Kidney glomerular epithelial cell (primary cell): ENCODE measurements at regions not wholly inside any gene's neighbourhood (a gene's known extent, or its start where the extent isn't known, plus 50 kb on each side); places are given as distances from the start of the nearest gene placed in this dataset.
"Not testable (repeated sequence)": the region's sequence is repeated elsewhere in the genome, so short reads cannot be mapped to it uniquely, and the experiment has no call there.

ENCODE experiments used
- DNase-seq: peaks from one replicate; lab custom pipeline; 2025; lab: John Stamatoyannopoulos, UW

- no peak for DNase-seq
Observed at GRCh38 chr3:88954853-88955252, 152.6 kb upstream of the EPHA3 start.

GRCh38 chr3:88955274-88955673, 152.1 kb upstream of the EPHA3 start:
- DNase-seq, result no peak

DNA sequence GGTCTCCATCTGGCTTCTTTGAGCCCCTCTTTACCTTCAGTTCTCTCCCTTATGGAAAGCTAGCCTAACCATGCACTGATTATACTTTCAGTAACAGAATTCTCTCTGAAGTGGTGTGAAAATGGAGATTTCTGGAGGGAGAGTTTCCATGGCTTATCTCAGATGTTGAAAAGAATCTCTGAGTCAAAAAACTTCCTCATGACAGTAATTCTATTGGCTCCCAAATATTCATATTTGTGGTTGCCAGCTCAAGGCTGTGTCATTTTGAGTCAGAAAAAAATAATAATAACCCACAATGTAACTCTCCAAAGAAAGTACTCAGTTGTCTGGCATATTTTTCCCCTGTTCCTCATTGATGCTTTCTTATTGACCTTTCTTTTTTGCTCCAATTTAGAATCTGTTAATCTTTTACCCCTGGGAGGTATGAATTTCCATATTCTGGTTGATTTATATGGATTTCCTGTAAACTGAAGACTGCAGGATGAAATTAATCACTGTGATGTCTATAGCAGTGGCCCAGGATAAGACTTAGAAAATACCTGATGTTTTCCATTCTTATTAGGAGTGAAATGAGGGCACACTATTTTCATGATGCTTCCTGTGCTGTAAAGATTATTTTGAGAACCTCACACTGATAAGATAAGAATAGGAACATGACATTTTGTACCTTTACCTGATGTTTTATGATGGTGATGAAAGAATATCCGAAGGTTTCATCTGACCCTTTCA, 149.5 kb upstream of the EPHA3 start:
- peak; percentile 77 for DNase-seq

- no peak for DNase-seq
Observed at GRCh38 chr3:88960019-88960418, 147.4 kb upstream of the EPHA3 start.

DNA sequence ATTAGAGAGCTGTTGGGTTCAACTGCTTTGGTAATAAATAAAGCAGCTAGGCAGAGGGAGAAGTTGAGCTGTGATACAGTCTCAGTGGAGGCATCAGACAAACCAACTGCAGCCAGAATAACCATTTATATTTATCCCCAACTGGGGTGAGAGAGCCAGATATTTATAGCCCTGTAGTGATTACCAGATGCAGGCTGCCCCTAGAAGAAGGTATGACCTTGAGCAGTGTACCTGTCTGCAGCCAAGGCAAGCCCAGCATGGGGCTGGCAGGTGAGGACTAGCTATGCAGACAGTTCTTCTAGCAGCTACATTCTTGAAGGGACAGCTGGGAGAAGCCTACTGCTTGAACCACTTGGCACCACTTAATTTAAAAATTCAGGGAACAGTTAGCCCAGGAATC, 144.4 kb upstream of the EPHA3 start:
- DNase-seq, result no peak

DNA sequence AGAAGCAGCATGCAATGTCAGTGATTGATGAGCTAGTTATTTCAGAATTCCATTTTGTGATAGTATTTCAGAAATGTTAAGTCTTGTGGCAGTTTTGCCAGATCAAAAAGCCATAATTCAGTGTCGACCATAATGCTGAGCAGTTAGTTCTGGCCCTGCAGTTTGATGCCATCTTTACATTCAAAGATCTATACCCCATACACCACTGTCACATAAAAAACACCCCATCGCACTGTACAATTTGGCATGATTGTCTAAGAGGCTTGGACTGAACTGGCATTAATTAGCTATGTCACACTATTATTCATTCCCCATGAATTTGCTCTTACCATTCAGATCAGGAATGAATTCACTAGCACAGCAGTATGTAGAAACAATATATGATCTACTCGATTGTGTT, 127.7 kb upstream of the EPHA3 start:
- DNase-seq, result no peak

DNA sequence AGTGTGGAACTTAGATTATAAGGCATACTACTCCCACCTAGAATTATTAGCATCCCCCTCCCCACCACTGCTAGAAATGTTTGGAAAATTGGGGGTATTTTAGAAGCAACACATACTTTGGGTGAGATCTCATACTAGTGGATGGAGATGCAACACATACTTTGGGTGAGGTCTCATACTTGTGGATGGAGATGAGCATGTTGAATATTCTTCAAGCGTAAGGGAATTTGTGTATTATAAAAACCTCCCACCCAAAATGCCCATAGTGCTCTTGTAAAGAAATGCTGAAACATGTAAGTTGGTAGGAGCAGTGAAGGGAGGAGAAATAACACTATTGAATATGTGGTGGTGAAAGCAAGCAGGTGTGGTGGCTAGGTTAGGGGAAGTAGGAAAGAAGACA, 124.0 kb upstream of the EPHA3 start:
- DNase-seq, result no peak

DNA sequence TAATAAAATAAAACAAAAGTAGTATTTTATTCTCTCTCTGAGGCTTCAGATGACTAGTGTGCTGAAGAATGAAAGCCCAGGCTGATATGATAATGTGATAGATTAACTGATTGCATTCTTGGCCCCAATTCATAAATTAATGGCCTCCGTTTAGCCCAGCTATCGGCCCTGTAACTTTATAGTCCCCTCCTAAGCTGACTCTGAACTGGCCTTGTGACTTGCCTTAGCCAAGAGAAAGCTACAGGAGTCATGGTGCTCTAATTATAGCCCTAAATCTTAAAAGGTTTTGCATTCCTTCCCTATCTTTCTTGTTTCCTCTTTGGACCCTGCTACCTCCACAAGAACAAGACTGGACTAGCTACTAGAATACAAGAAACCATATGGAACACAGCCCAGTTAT, 123.2 kb upstream of the EPHA3 start:
- no peak for DNase-seq

DNA sequence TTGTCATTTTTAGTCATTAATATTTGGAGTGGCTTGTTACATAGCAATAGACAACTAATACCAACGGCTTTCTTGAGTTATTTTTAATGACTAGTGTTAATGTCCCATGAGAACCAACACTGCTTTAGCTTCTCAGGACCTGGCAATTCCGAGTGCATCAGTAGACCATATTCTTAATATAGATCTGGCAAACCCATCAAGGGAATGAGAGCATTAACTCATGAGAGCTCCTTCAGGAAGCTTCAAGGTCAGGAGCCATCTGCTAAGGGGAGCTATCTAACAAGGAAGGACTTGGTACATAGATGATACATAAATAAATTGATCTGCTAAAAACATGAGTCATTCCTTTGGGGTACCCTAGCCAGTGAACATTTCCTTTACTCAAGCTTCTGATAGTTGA, 122.6 kb upstream of the EPHA3 start:
- no peak for DNase-seq

- DNase-seq, result no peak
Observed at GRCh38 chr3:88985491-88985890, 121.9 kb upstream of the EPHA3 start.

GRCh38 chr3:88986834-88987233, 120.6 kb upstream of the EPHA3 start:
- DNase-seq, result no peak

- no peak for DNase-seq
Observed at GRCh38 chr3:88987776-88988175, 119.6 kb upstream of the EPHA3 start.

DNA sequence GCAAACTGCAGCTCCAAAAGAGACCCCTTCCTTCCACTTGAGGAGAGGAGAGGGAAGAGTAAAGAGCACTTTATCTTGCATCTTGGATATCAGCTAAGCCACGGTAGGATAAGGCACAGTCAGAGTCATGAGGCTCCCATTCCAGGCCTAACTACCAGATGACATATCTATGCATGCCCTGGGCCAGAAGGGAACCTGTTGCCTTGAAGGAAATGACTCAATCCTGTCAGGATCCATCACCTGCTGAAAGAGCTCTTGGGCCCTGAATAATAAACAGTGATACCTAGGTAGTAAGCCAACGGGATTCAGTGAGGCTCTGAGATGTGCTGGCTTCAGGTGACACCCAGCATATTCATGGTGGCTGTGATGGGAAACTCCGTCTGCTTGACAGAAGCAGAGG, 118.5 kb upstream of the EPHA3 start:
- DNase-seq, result no peak

GRCh38 chr3:88991496-88991895, 115.9 kb upstream of the EPHA3 start:
- no peak for DNase-seq

DNA sequence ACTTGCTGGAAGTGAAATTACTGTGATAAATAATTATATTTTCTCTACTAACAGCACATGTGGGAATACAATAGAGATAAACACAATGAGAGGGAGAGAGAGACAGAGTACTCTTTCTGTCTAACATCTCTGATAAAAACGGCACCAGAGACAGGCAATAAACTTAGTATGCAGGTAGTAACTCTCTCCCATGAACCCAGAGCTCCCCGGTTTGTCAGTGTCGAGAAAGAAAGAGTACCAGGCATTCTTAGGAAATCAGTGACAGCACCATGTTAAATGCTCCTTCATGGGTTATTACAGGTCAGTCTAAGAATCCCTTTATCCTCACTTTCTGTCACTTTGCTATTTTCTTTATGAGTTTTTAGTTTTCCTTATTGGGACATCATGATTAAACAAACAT, 110.7 kb upstream of the EPHA3 start:
- no peak for DNase-seq

DNA sequence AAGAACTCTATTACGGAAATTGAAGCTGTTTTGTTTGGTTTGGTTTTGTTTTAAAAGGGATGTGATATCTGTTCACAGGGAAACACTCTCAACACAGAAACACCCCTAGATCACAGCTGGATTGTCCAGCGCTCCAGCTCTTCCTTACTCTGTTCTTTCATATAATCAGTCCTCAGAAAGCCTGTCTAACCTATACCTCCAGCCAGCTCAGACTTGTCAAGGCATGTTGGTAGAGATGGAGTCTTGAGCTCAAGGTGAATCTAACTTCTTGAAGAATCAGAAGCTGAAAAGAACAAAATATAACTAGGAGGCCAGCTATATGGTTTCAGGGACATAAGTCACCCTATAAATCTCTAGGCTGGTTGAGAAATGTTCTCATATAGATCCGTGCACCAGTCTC, 110.2 kb upstream of the EPHA3 start:
- no peak for DNase-seq

DNA sequence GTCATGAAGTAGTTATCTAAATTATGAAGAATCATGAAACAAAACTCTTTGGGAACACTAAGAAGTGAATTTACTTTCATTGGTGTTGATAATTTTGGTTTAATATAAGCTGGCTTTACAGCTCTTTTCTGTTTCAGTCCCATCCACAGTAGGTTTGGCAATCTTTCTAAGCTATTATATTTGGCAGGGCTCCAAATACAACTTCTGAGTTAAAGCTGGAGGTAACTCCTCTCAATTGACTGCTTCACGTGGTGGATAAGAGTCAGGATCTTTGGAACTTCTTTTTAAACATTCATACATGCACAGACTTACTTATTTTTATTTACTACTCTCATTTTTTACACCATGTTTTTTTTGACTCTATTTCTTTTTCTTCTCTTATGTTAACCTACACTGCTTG, 106.5 kb upstream of the EPHA3 start:
- DNase-seq, result peak; percentile 26

DNA sequence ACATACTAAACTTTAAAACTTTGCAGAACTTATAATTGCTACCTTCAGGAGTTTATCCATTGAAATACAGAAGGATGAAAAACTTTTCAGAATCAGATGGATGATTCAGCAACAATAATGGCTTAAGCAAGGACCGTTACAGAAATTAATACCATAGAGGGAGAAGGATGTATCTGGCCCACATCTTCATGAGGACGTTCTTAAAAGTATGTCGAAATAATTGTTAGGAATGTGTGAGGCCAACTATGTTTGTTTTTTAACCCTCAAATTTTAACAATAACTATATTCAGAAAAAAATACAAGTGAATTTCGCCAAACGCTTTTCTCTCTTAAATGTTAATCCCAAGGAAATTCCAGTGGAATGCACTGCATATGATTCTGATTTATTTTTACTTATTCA, 105.2 kb upstream of the EPHA3 start:
- DNase-seq, result no peak

- DNase-seq, result no peak
Observed at GRCh38 chr3:89013536-89013935, 93.9 kb upstream of the EPHA3 start.

DNA sequence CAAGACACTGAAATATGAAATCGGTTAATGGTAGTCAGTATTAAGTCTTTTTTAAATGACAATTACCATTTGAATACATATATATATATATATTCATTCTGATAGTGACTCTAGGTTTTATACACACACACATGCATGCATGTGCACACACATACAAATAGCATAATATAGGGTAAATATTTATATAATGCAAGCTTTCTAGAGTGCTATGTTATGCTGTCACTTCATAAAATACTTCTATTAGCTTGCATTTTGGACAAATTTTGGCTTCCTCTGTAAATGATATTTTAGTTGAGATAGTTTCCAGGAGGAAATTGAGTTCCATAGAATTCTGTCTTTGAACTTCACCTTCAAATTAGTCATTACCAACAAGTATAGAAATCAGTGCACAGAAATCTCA, 89.9 kb upstream of the EPHA3 start:
- no peak for DNase-seq

DNA sequence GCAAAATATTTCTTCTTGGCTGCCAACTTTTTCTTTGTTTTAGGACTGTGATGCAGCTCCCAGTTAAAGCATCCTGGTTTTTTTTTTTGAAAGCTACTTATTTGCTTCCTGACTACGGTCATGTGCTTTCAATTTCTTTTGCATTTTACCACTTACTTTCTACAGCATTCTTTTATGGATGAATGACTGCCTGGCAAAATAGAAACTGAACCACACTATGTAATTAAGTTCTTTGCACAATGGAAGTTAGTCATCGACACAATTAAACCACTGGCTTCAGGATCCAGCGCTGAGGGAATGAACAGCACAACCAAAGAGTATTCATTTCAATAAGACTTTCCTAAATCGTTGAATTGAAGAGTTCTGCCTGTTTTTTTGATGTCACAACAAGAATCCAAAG, 82.2 kb upstream of the EPHA3 start:
- peak; percentile 96 for DNase-seq

DNA sequence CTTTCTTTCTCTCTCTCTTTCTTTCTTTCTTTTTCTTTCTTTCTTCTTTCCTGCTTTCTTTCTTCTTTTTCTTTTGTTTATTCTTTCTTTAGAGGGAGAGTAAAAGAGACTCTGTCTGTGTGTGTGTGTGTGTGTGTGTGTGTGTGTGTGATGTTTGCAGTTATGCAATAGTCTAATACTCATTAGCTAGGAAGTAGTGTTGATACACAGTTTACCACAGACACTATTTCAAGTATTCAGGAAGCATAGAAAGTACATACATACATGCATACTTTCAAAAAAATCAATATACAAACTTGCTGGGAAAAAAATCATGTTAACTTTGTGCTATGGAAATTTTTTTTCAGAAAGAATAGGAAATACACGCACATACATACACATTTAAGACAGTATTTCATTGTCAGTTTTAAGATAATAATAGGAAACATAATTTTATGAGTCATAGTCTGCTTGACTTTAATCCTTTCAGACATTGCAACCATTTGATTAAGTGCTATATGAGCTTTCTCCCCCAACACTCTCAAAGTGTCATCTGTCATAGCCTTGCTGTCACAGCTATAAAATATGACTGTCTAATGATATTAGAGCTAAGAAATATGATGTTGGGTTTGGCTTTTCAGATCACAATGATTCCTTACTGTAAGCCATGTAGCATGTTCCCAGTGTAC, 74.9 kb upstream of the EPHA3 start:
- peak; percentile 46 for DNase-seq

DNA sequence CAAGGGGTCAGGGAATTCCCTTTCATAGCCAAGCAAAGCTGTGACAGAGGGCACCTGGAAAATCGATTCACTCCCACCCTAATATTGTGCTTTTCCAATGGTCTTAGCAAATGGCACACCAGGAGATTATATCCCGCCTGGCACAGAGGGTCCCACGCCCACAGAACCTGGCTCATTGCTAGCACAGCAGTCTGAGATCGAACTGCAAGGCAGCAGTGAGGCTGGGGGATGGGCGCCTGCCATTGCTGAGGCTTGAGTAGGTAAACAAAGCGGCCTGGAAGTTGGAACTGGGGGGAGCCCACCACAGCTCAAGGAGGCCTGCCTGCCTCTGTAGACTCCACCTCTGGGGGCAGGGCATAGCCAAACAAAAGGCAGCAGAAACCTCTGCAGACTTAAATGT, 72.7 kb upstream of the EPHA3 start:
- not testable (repeated sequence) for DNase-seq

DNA sequence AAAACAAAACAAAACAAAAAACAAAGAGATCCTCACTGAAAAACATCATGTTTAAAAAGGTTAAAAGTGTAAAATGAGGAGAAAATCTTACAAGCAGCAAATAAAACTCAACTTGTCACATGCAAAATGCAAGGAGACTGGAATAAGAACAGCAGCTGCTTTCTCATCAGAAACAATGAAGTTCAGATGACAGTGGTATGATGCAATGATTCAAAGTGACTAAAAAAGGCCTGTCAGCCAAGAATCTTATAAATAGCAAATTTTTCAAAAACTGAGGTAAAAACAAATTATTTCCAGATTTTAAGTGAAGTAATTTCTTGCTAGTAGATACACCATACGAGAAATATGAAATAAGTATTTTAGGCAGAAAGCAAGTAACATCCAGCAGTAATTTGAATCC, 68.6 kb upstream of the EPHA3 start:
- DNase-seq, result no peak
